Cardiac muscle cell (in vitro differentiated cells and primary cell): ENCODE measurements at regions not wholly inside any gene's neighbourhood (a gene's known extent, or its start where the extent isn't known, plus 50 kb on each side); places are given as distances from the start of the nearest gene placed in this dataset.
"Not testable (repeated sequence)": the region's sequence is repeated elsewhere in the genome, so short reads cannot be mapped to it uniquely, and the experiment has no call there.

ENCODE experiments used
- DNase-seq, 2 donors: peaks; one replicate each; pipeline versions ENCODE4 v3.0.0 to v3.0.0-alpha.2; 2010 to 2017; ENCODE audit warnings: low read depth in 1 of 2, low spot score in 1 of 2
- H3K27ac ChIP-seq: fragments of 200-600 bp; sonication (generic); 2 replicates; pipeline ENCODE4 v1.5.1; 2016
- H3K27me3 ChIP-seq: fragments of 200-600 bp; sonication (generic); 2 replicates; pipeline ENCODE4 v1.6.0; 2016; ENCODE audit warnings: control low read depth
- H3K36me3 ChIP-seq: fragments of 200-600 bp; sonication (generic); 2 replicates; pipeline ENCODE4 v1.5.1; 2016; ENCODE audit warnings: control low read depth
- H3K4me1 ChIP-seq: fragments of 200-600 bp; sonication (generic); 2 replicates; pipeline ENCODE4 v1.8.1; 2017; ENCODE audit warnings: low read depth, mild to moderate bottlenecking, mixed run types
- H3K4me3 ChIP-seq: fragments of 200-600 bp; sonication (generic); 2 replicates; pipeline ENCODE4 v1.5.1; 2016; ENCODE audit warnings: mild to moderate bottlenecking
- H3K9me3 ChIP-seq: fragments of 200-600 bp; sonication (generic); 2 replicates; pipeline ENCODE4 v1.5.1; 2017; ENCODE audit warnings: low read depth, mild to moderate bottlenecking, control low read depth
- CTCF ChIP-seq: IDR thresholded peaks from 2 replicates; pipeline ENCODE4 v1.5.1; 2012; ENCODE audit warnings: low read depth, mild to moderate bottlenecking, low read length

GRCh38 chr5:44983006-44983405 is 174.3 kb downstream of the MRPS30 start:
- no peak for TF ChIP-seq CTCF
- no peaks in the 10 kb centered on the region for H3K4me1 ChIP-seq
- H3K27me3 ChIP-seq = no peaks in the 10 kb centered on the region
- no peaks in the 10 kb centered on the region for H3K36me3 ChIP-seq
- no peak overlapping the region for H3K4me3 ChIP-seq
- no peaks in the 10 kb centered on the region for H3K9me3 ChIP-seq
- DNase-seq = no peak
- H3K27ac ChIP-seq = no peak overlapping the region

- Histone ChIP-seq H3K36me3 (no peaks in the 10 kb centered on the region), H3K27me3 (no peaks in the 10 kb centered on the region), H3K4me1 (no peaks in the 10 kb centered on the region), H3K9me3 (no peaks in the 10 kb centered on the region), H3K4me3 (no peak overlapping the region), H3K27ac (no peak overlapping the region)
- no peak for TF ChIP-seq CTCF
- DNase-seq = no peak
Observed at GRCh38 chr5:44987026-44987425, 178.3 kb downstream of the MRPS30 start.

- H3K27me3 ChIP-seq = no peaks in the 10 kb centered on the region
- no peak for DNase-seq
- no peaks in the 10 kb centered on the region for H3K4me1 ChIP-seq
- no peak for TF ChIP-seq CTCF
- H3K36me3 ChIP-seq = no peaks in the 10 kb centered on the region
- no peak overlapping the region for H3K4me3 ChIP-seq
- no peaks in the 10 kb centered on the region for H3K9me3 ChIP-seq
- H3K27ac ChIP-seq = no peak overlapping the region
Observed at GRCh38 chr5:44991693-44992092, 182.9 kb downstream of the MRPS30 start.

- Histone ChIP-seq H3K4me3 (no peak overlapping the region), H3K27ac (no peak overlapping the region), H3K4me1 (no peaks in the 10 kb centered on the region), H3K36me3 (no peaks in the 10 kb centered on the region), H3K9me3 (no peaks in the 10 kb centered on the region), H3K27me3 (no peaks in the 10 kb centered on the region)
- no peak for DNase-seq
- TF ChIP-seq CTCF = no peak
Observed at GRCh38 chr5:44993286-44993685, 184.5 kb downstream of the MRPS30 start.

- DNase-seq = no peak
- Histone ChIP-seq H3K4me3 (no peak overlapping the region), H3K27me3 (no peaks in the 10 kb centered on the region), H3K9me3 (no peaks in the 10 kb centered on the region), H3K4me1 (no peaks in the 10 kb centered on the region), H3K36me3 (no peaks in the 10 kb centered on the region), H3K27ac (no peak overlapping the region)
- TF ChIP-seq CTCF = no peak
Observed at GRCh38 chr5:44997506-44997905, 188.8 kb downstream of the MRPS30 start.

- H3K4me3 ChIP-seq, H3K27ac ChIP-seq, DNase-seq, H3K4me1 ChIP-seq, H3K36me3 ChIP-seq, H3K9me3 ChIP-seq, H3K27me3 ChIP-seq: not testable (repeated sequence)
Observed at GRCh38 chr5:45007102-45007501, 198.4 kb downstream of the MRPS30 start.
